Testis (tissue), 2 donors: ENCODE measurements at regions not wholly inside any gene's neighbourhood (a gene's known extent, or its start where the extent isn't known, plus 50 kb on each side); places are given as distances from the start of the nearest gene placed in this dataset.

Experiments
- DNase-seq: peaks from one replicate; pipeline ENCODE4 v3.0.0-alpha.2; 2019
- H3K27ac ChIP-seq, 2 donors: fragments of 200-600 bp; sonication (generic); one replicate each; pipeline ENCODE4 v1.5.1; 2019
- H3K27me3 ChIP-seq: fragments of 200-600 bp; sonication (generic); one replicate; pipeline ENCODE4 v1.5.1; 2019
- H3K36me3 ChIP-seq: fragments of 200-600 bp; sonication (generic); one replicate; pipeline ENCODE4 v1.5.1; 2017; ENCODE audit warnings: low read depth; ENCODE audit errors: missing control alignments
- H3K4me1 ChIP-seq: fragments of 200-600 bp; sonication (generic); one replicate; pipeline ENCODE4 v1.5.1; 2019
- H3K4me3 ChIP-seq, 2 donors: fragments of 200-600 bp; sonication (generic); one replicate each; pipeline ENCODE4 v1.5.1; 2017 to 2019
- H3K9me3 ChIP-seq: fragments of 200-600 bp; sonication (generic); one replicate; pipeline ENCODE4 v1.5.1; 2017
- CTCF ChIP-seq, 3 experiments: fragments of 450-650 bp in 2 of 3; fragments of 200-600 bp in 1 of 3; sonication (generic) in 1 of 3; IDR thresholded peaks; one replicate each; pipeline ENCODE4 v1.5.1; 2016 to 2019; ENCODE audit warnings: antibody characterized with exemption in 3 of 3, mild to moderate bottlenecking in 2 of 3, moderate library complexity in 1 of 3
- POLR2A ChIP-seq: fragments of 450-650 bp; IDR thresholded peaks from one replicate; pipeline ENCODE4 v1.6.1; 2017; ENCODE audit warnings: antibody characterized with exemption, mild to moderate bottlenecking, moderate library complexity
- WGBS, 2 donors: methylation state at CpG; one replicate each; pipeline ENCODE4 v1.1.5; 2018; 5-methylcytosine and 5-hydroxymethylcytosine counted together
- intact Hi-C: fragments of 100-400 bp; cut with DNase I; formaldehyde crosslinking; loops from one replicate; pipeline ENCODE4 v1.15.1; 2023; ENCODE audit warnings: low total_unique reads

- intact Hi-C loops, result no loop called here
- no peak overlapping the region for H3K27ac ChIP-seq
- TF ChIP-seq POLR2A, result no peak
- no peak for TF ChIP-seq CTCF (IDR thresholded peaks at IDR 0.05)
- H3K4me1 ChIP-seq, result no peaks in the 10 kb centered on the region
- no peak overlapping the region for H3K4me3 ChIP-seq
- H3K9me3 ChIP-seq, result no peaks in the 10 kb centered on the region
- no peak for DNase-seq
- H3K36me3 ChIP-seq, result no peaks in the 10 kb centered on the region
- H3K27me3 ChIP-seq, result no peaks in the 10 kb centered on the region
Observed at GRCh38 chr5:97436405-97436804, 253.4 kb upstream of the RIOK2 start.

- intact Hi-C loops, result no loop called here
- Histone ChIP-seq H3K27ac (no peak overlapping the region), H3K36me3 (no peaks in the 10 kb centered on the region), H3K27me3 (no peaks in the 10 kb centered on the region), H3K4me1 (no peaks in the 10 kb centered on the region), H3K9me3 (no peaks in the 10 kb centered on the region), H3K4me3 (no peak overlapping the region)
- 80 to 96% methylated on average over 3 to 5 of the region's 5 CpGs for WGBS, 2 donors
- no peak for TF ChIP-seq POLR2A
- no peak for TF ChIP-seq CTCF (IDR thresholded peaks at IDR 0.05)
- no peak for DNase-seq
Observed at GRCh38 chr5:97443740-97444139, 260.7 kb upstream of the RIOK2 start.

GRCh38 chr5:97449172-97449571, 266.1 kb upstream of the RIOK2 start:
- TF ChIP-seq POLR2A (no peak), CTCF (IDR thresholded peaks at IDR 0.05) (no peak)
- DNase-seq, result no peak
- H3K4me1 ChIP-seq, result no peaks in the 10 kb centered on the region
- 47 to 93% methylated on average over 3 of the region's 3 CpGs for WGBS, 2 donors
- H3K4me3 ChIP-seq, result no peak overlapping the region
- no peaks in the 10 kb centered on the region for H3K36me3 ChIP-seq
- intact Hi-C loops, result no loop called here
- H3K27me3 ChIP-seq, result no peaks in the 10 kb centered on the region
- H3K27ac ChIP-seq, result no peak overlapping the region
- no peaks in the 10 kb centered on the region for H3K9me3 ChIP-seq

- H3K4me1 ChIP-seq, result no peaks in the 10 kb centered on the region
- DNase-seq, result no peak
- no peak overlapping the region for H3K27ac ChIP-seq
- H3K9me3 ChIP-seq, result no peaks in the 10 kb centered on the region
- no peaks in the 10 kb centered on the region for H3K27me3 ChIP-seq
- no peak for TF ChIP-seq POLR2A
- no peak for TF ChIP-seq CTCF (IDR thresholded peaks at IDR 0.05)
- no peaks in the 10 kb centered on the region for H3K36me3 ChIP-seq
- intact Hi-C loops, result no loop called here
- no peak overlapping the region for H3K4me3 ChIP-seq
Observed at GRCh38 chr5:97452646-97453045, 269.6 kb upstream of the RIOK2 start.

GRCh38 chr5:97453263-97453662, 270.2 kb upstream of the RIOK2 start:
- no peak for DNase-seq

More at GRCh38 chr5:97453263-97453662, 270.2 kb upstream of the RIOK2 start:
- no peaks in the 10 kb centered on the region for H3K4me1 ChIP-seq
- H3K36me3 ChIP-seq, result no peaks in the 10 kb centered on the region
- H3K4me3 ChIP-seq, result no peak overlapping the region
- no peak overlapping the region for H3K27ac ChIP-seq
- no peaks in the 10 kb centered on the region for H3K27me3 ChIP-seq
- intact Hi-C loops, result no loop called here
- H3K9me3 ChIP-seq, result no peaks in the 10 kb centered on the region
- TF ChIP-seq CTCF (IDR thresholded peaks at IDR 0.05), result no peak
- no peak for TF ChIP-seq POLR2A
- WGBS, 2 donors, result 63 to 74% methylated on average over 2 of the region's 2 CpGs
